BLaER1 (cell line): ENCODE measurements at regions not wholly inside any gene's neighbourhood (a gene's known extent, or its start where the extent isn't known, plus 50 kb on each side); places are given as distances from the start of the nearest gene placed in this dataset.

ENCODE experiments used
- H3K27ac ChIP-seq: shearing (Covaris generic); formaldehyde crosslinking; 2 replicates; pipeline ENCODE4 v1.8.1; 2022
- H3K27me3 ChIP-seq: shearing (Covaris generic); formaldehyde crosslinking; 2 replicates; pipeline ENCODE4 v1.8.1; 2022
- H3K36me3 ChIP-seq: shearing (Covaris generic); formaldehyde crosslinking; 2 replicates; pipeline ENCODE4 v1.8.1; 2022
- H3K4me1 ChIP-seq: shearing (Covaris generic); formaldehyde crosslinking; 2 replicates; pipeline ENCODE4 v1.8.1; 2022
- H3K4me2 ChIP-seq: shearing (Covaris generic); formaldehyde crosslinking; 2 replicates; pipeline ENCODE4 v1.8.1; 2022
- H3K4me3 ChIP-seq: shearing (Covaris generic); formaldehyde crosslinking; 2 replicates; pipeline ENCODE4 v1.8.1; 2022
- H3K9ac ChIP-seq: shearing (Covaris generic); formaldehyde crosslinking; 2 replicates; pipeline ENCODE4 v1.8.1; 2022
- H3K9me3 ChIP-seq: shearing (Covaris generic); formaldehyde crosslinking; 2 replicates; pipeline ENCODE4 v1.8.1; 2022
- H4K20me1 ChIP-seq: shearing (Covaris generic); formaldehyde crosslinking; 2 replicates; pipeline ENCODE4 v1.8.1; 2022
- Cebpa-rat ChIP-seq: shearing (Covaris generic); IDR thresholded peaks from 2 replicates; pipeline ENCODE4 v1.8.1; 2022

GRCh38 chr21:31410499-31411131, 66.6 kb upstream of the TIAM1 start:
- Histone ChIP-seq H3K27ac (no peak overlapping the region), H3K36me3 (peaks cover 11% of the 10 kb centered on the region; the same call in 1 of the 2 replicates), H4K20me1 (no peaks in the 10 kb centered on the region), H3K9ac (no peak overlapping the region), H3K4me3 (no peak overlapping the region), H3K4me2 (no peak overlapping the region), H3K9me3 (peaks cover 3% of the 10 kb centered on the region; the same call in 1 of the 2 replicates), H3K4me1 (no peaks in the 10 kb centered on the region; the same call in 1 of the 2 replicates), H3K27me3 (no peaks in the 10 kb centered on the region)
- TF ChIP-seq Cebpa-rat: no peak

- H3K4me2 ChIP-seq: no peak overlapping the region
Measured at GRCh38 chr21:31409831-31410487, 65.9 kb upstream of the TIAM1 start.

GRCh38 chr21:31408301-31409088, 64.4 kb upstream of the TIAM1 start:
- no peak overlapping the region for H3K9ac ChIP-seq
- no peak for TF ChIP-seq Cebpa-rat

More at GRCh38 chr21:31409831-31410487, 65.9 kb upstream of the TIAM1 start:
- H4K20me1 ChIP-seq: no peaks in the 10 kb centered on the region
- H3K27ac ChIP-seq: no peak overlapping the region
- H3K9ac ChIP-seq: no peak overlapping the region
- H3K9me3 ChIP-seq: no peaks in the 10 kb centered on the region
- no peak for TF ChIP-seq Cebpa-rat
- H3K27me3 ChIP-seq: no peaks in the 10 kb centered on the region
- H3K4me3 ChIP-seq: no peak overlapping the region
- H3K4me1 ChIP-seq: no peaks in the 10 kb centered on the region; the same call in 1 of the 2 replicates
- H3K36me3 ChIP-seq: peaks cover 11% of the 10 kb centered on the region; the same call in 1 of the 2 replicates

GRCh38 chr21:31406510-31406909, 62.4 kb upstream of the TIAM1 start:
- Histone ChIP-seq H3K9ac (no peak overlapping the region), H3K4me2 (no peak overlapping the region), H3K9me3 (no peaks in the 10 kb centered on the region; the same call in 1 of the 2 replicates), H3K27me3 (no peaks in the 10 kb centered on the region), H3K4me1 (no peaks in the 10 kb centered on the region), H3K27ac (no peak overlapping the region), H4K20me1 (no peaks in the 10 kb centered on the region), H3K4me3 (no peak overlapping the region), H3K36me3 (no peaks in the 10 kb centered on the region)
- no peak for TF ChIP-seq Cebpa-rat

More at GRCh38 chr21:31408301-31409088, 64.4 kb upstream of the TIAM1 start:
- H3K36me3 ChIP-seq: peaks cover 4% of the 10 kb centered on the region; the same call in 1 of the 2 replicates
- H3K4me2 ChIP-seq: no peak overlapping the region
- H4K20me1 ChIP-seq: no peaks in the 10 kb centered on the region
- H3K27ac ChIP-seq: no peak overlapping the region
- no peaks in the 10 kb centered on the region for H3K4me1 ChIP-seq
- no peak overlapping the region for H3K4me3 ChIP-seq
- no peaks in the 10 kb centered on the region for H3K27me3 ChIP-seq
- no peaks in the 10 kb centered on the region for H3K9me3 ChIP-seq

GRCh38 chr21:31405604-31406003, 61.5 kb upstream of the TIAM1 start:
- Histone ChIP-seq H3K4me2 (no peak overlapping the region), H3K9me3 (no peaks in the 10 kb centered on the region; the same call in 1 of the 2 replicates), H3K27me3 (no peaks in the 10 kb centered on the region), H3K9ac (no peak overlapping the region), H3K36me3 (no peaks in the 10 kb centered on the region), H3K4me3 (no peak overlapping the region), H4K20me1 (no peaks in the 10 kb centered on the region), H3K4me1 (no peaks in the 10 kb centered on the region), H3K27ac (no peak overlapping the region)
- no peak for TF ChIP-seq Cebpa-rat

- no peaks in the 10 kb centered on the region; the same call in 1 of the 2 replicates for H3K9me3 ChIP-seq
- H3K4me1 ChIP-seq: peaks cover 14% of the 10 kb centered on the region
- H3K27ac ChIP-seq: no peak overlapping the region
- no peaks in the 10 kb centered on the region for H4K20me1 ChIP-seq
- no peaks in the 10 kb centered on the region for H3K36me3 ChIP-seq
- H3K4me3 ChIP-seq: no peak overlapping the region
- no peak for TF ChIP-seq Cebpa-rat
- no peak overlapping the region for H3K4me2 ChIP-seq
- H3K9ac ChIP-seq: no peak overlapping the region
- H3K27me3 ChIP-seq: no peaks in the 10 kb centered on the region
Measured at GRCh38 chr21:31403596-31404333, 59.7 kb upstream of the TIAM1 start.

- no peak for TF ChIP-seq Cebpa-rat
- Histone ChIP-seq H3K4me1 (peaks cover 53% of the 10 kb centered on the region), H3K27me3 (no peaks in the 10 kb centered on the region), H3K36me3 (no peaks in the 10 kb centered on the region), H3K4me2 (no peak overlapping the region), H3K27ac (no peak overlapping the region), H3K9ac (no peak overlapping the region), H4K20me1 (no peaks in the 10 kb centered on the region), H3K9me3 (no peaks in the 10 kb centered on the region; the same call in 1 of the 2 replicates), H3K4me3 (no peak overlapping the region)
Measured at GRCh38 chr21:31399591-31399990, 55.5 kb upstream of the TIAM1 start.

- peaks cover 59% of the 10 kb centered on the region for H3K4me1 ChIP-seq
- no peak for TF ChIP-seq Cebpa-rat
- peak overlapping the region; percentile 40; the same call in 1 of the 2 replicates for H3K27ac ChIP-seq
- peak overlapping the region; percentile 67 for H3K4me2 ChIP-seq
- H3K27me3 ChIP-seq: no peaks in the 10 kb centered on the region
- no peak overlapping the region for H3K9ac ChIP-seq
- no peaks in the 10 kb centered on the region for H4K20me1 ChIP-seq
- H3K36me3 ChIP-seq: no peaks in the 10 kb centered on the region
- no peak overlapping the region for H3K4me3 ChIP-seq
- no peaks in the 10 kb centered on the region; the same call in 1 of the 2 replicates for H3K9me3 ChIP-seq
Measured at GRCh38 chr21:31398574-31398973, 54.5 kb upstream of the TIAM1 start.

- no peaks in the 10 kb centered on the region for H4K20me1 ChIP-seq
- peak overlapping the region; percentile 17; the same call in 1 of the 2 replicates for H3K9ac ChIP-seq
- H3K4me3 ChIP-seq: no peak overlapping the region
- no peak for TF ChIP-seq Cebpa-rat
- peaks cover 5% of the 10 kb centered on the region; the same call in 1 of the 2 replicates for H3K9me3 ChIP-seq
- peak overlapping the region; percentile 40; the same call in 1 of the 2 replicates for H3K27ac ChIP-seq
- 0 out of 2 replicates have a peak, but pooled peaks cover 1% of the 10 kb centered on the region for H3K36me3 ChIP-seq
- H3K27me3 ChIP-seq: no peaks in the 10 kb centered on the region
- peaks cover 59% of the 10 kb centered on the region for H3K4me1 ChIP-seq
- peak overlapping the region; percentile 67 for H3K4me2 ChIP-seq
Measured at GRCh38 chr21:31397939-31398338, 53.9 kb upstream of the TIAM1 start.
